Neural progenitor cell (in vitro differentiated cells): ENCODE measurements at regions not wholly inside any gene's neighbourhood (a gene's known extent, or its start where the extent isn't known, plus 50 kb on each side); places are given as distances from the start of the nearest gene placed in this dataset.

ENCODE experiments used
- DNase-seq: peaks from one replicate; pipeline ENCODE4 v3.0.0-alpha.2; 2016; ENCODE audit warnings: low spot score
- H2AFZ ChIP-seq: fragments of 200-600 bp; sonication (generic); replicated peaks from 2 replicates; pipeline ENCODE4 v1.6.1; 2016; ENCODE audit warnings: antibody characterized with exemption
- H3F3A ChIP-seq: fragments of 200-600 bp; sonication (generic); 2 replicates; pipeline ENCODE4 v1.6.1; 2016; ENCODE audit warnings: antibody characterized with exemption, low read depth
- H3K27ac ChIP-seq: fragments of 200-600 bp; sonication (generic); 2 replicates; pipeline ENCODE4 v1.5.1; 2016; ENCODE audit warnings: mild to moderate bottlenecking
- H3K27me3 ChIP-seq: fragments of 200-600 bp; sonication (generic); 2 replicates; pipeline ENCODE4 v1.6.1; 2016; ENCODE audit warnings: mild to moderate bottlenecking, moderate library complexity
- H3K36me3 ChIP-seq: fragments of 200-600 bp; sonication (generic); 2 replicates; pipeline ENCODE4 v1.5.1; 2016
- H3K4me1 ChIP-seq: fragments of 200-600 bp; sonication (generic); 2 replicates; pipeline ENCODE4 v1.6.1; 2016; ENCODE audit warnings: mixed run types
- H3K4me2 ChIP-seq: fragments of 200-600 bp; sonication (generic); 2 replicates; pipeline ENCODE4 v1.6.1; 2016
- H3K4me3 ChIP-seq: fragments of 200-600 bp; sonication (generic); 2 replicates; pipeline ENCODE4 v1.5.1; 2016
- H3K79me2 ChIP-seq: fragments of 200-600 bp; sonication (generic); 2 replicates; pipeline ENCODE4 v1.6.1; 2016; ENCODE audit warnings: low read depth
- H3K9ac ChIP-seq: fragments of 200-600 bp; sonication (generic); 2 replicates; pipeline ENCODE4 v1.6.1; 2016
- H3K9me3 ChIP-seq: fragments of 200-600 bp; sonication (generic); 2 replicates; pipeline ENCODE4 v1.5.1; 2016; ENCODE audit warnings: low read depth
- H4K20me1 ChIP-seq: fragments of 200-600 bp; sonication (generic); 2 replicates; pipeline ENCODE4 v1.6.1; 2016; ENCODE audit warnings: low read depth
- H3K27ac Mint-ChIP-seq: 3 replicates; pipeline ENCODE4 v1.8.0; 2021; ENCODE audit warnings: mixed read lengths
- H3K27me3 Mint-ChIP-seq: 2 replicates; pipeline ENCODE4 v1.8.0; 2022; ENCODE audit warnings: low read depth, mild to moderate bottlenecking, inconsistent platforms, moderate library complexity, mixed read lengths; ENCODE audit not compliant: insufficient read depth
- H3K36me3 Mint-ChIP-seq: 3 replicates; pipeline ENCODE4 v1.8.0; 2021; ENCODE audit warnings: mixed read lengths
- H3K4me1 Mint-ChIP-seq: 3 replicates; pipeline ENCODE4 v1.8.0; 2021; ENCODE audit warnings: mixed read lengths
- H3K4me3 Mint-ChIP-seq: 3 replicates; pipeline ENCODE4 v1.8.0; 2021; ENCODE audit warnings: mild to moderate bottlenecking, moderate library complexity, mixed read lengths
- H3K9me3 Mint-ChIP-seq: 3 replicates; pipeline ENCODE4 v1.8.0; 2020; ENCODE audit warnings: mixed read lengths
- EZH2 ChIP-seq: fragments of 200-600 bp; sonication (generic); IDR thresholded peaks from 2 replicates; pipeline ENCODE4 v1.6.1; 2017; ENCODE audit warnings: antibody characterized with exemption, mild to moderate bottlenecking, moderate library complexity
- EZH2phosphoT487 ChIP-seq: fragments of 200-600 bp; sonication (generic); IDR thresholded peaks from 2 replicates; pipeline ENCODE4 v1.6.1; 2017; ENCODE audit warnings: antibody characterized with exemption
- TF ChIP-seq, protein P1 (sequence below): fragments of 200-600 bp; sonication (generic); IDR thresholded peaks from 2 replicates; pipeline ENCODE4 v1.5.1; 2017; ENCODE audit warnings: antibody characterized with exemption, mild to moderate bottlenecking

DNA sequence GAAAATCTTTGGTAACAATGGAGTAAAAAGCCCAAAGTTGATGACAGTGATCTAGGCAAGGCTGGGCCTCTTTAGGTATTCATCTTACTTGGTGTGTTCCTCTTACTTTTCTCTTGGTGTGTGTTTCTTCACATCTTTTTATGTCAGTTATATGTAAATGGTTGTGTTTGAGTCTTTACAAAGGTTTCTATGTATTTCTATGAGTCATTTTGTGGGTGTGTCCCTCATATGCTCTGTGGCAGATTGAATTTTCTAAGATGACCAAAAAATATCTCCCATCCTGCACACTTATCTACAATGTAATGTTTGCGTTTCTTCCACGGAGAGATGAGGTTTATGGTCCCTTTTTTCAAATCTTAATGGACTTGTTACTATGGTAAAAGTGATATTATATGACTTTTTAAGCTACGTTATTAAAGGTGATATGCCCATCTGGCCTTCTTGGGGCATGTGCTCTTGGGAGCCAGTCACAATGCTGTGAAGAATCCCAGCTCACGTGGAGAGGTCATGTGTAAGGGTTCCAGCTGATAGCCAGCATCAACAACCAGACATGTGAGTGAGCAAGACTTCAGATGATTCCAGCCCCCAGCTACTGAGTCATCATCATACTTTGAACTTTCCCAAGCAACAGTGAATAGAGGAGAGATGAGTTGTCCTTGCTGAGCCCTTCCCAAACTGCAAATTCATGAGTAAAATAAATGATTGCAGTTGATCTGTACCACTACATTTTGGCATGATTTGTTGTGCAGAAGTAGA, 126.9 kb downstream of the CBLL2 start:
- no peaks in the 10 kb centered on the region for H3K4me1 Mint-ChIP-seq
- H3K9me3 Mint-ChIP-seq, result peaks cover 8% of the 10 kb centered on the region
- H3K27me3 Mint-ChIP-seq, result peaks cover 2% of the 10 kb centered on the region

DNA sequence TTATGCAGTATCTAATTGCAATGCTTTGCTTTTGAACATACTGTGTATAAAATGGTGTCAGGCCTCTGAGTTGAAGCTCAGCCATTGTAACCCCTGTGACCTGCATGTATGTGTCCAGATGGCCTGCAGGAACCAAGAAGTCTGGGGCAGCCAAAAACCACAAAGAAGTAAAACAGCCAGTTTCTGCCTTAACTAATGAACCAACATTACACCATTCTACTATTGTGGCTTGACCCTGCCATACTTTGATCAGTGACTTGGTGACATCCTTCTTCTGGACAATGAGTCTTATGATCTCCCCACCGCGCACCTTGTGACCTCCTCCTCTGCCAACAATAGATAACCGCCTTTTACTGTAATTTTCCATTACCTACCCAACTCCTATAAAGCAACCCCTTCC, 131.6 kb downstream of the CBLL2 start:
- Histone ChIP-seq H3K4me2 (no peak overlapping the region), H3K4me1 (no peaks in the 10 kb centered on the region), H3K27me3 (no peaks in the 10 kb centered on the region), H3K79me2 (no peaks in the 10 kb centered on the region), H3K9me3 (peaks cover 4% of the 10 kb centered on the region), H3K9ac (no peak overlapping the region), H3K27ac (no peak overlapping the region), H3K36me3 (no peaks in the 10 kb centered on the region), H3K4me3 (no peak overlapping the region), H2AFZ (no peak overlapping the region), H4K20me1 (no peaks in the 10 kb centered on the region), H3F3A (no peaks in the 10 kb centered on the region)
- no peak overlapping the region for H3K27ac Mint-ChIP-seq
- peaks cover 8% of the 10 kb centered on the region for H3K9me3 Mint-ChIP-seq
- H3K4me1 Mint-ChIP-seq, result no peaks in the 10 kb centered on the region
- H3K27me3 Mint-ChIP-seq, result peaks cover 2% of the 10 kb centered on the region
- TF ChIP-seq EZH2, result no peak
- TF ChIP-seq, protein P1, sequence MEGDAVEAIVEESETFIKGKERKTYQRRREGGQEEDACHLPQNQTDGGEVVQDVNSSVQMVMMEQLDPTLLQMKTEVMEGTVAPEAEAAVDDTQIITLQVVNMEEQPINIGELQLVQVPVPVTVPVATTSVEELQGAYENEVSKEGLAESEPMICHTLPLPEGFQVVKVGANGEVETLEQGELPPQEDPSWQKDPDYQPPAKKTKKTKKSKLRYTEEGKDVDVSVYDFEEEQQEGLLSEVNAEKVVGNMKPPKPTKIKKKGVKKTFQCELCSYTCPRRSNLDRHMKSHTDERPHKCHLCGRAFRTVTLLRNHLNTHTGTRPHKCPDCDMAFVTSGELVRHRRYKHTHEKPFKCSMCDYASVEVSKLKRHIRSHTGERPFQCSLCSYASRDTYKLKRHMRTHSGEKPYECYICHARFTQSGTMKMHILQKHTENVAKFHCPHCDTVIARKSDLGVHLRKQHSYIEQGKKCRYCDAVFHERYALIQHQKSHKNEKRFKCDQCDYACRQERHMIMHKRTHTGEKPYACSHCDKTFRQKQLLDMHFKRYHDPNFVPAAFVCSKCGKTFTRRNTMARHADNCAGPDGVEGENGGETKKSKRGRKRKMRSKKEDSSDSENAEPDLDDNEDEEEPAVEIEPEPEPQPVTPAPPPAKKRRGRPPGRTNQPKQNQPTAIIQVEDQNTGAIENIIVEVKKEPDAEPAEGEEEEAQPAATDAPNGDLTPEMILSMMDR, result no peak
- TF ChIP-seq EZH2phosphoT487, result no peak
- H3K4me3 Mint-ChIP-seq, result no peak overlapping the region
- no peaks in the 10 kb centered on the region for H3K36me3 Mint-ChIP-seq
- DNase-seq, result no peak

More for the DNA sequence above, 126.9 kb downstream of the CBLL2 start:
- TF ChIP-seq, protein P1, result no peak
- no peak for TF ChIP-seq EZH2
- no peak for TF ChIP-seq EZH2phosphoT487
- Histone ChIP-seq H3K79me2 (no peaks in the 10 kb centered on the region), H3K4me1 (no peaks in the 10 kb centered on the region), H3K36me3 (no peaks in the 10 kb centered on the region), H4K20me1 (no peaks in the 10 kb centered on the region), H3K27ac (no peak overlapping the region), H3K4me3 (no peak overlapping the region), H3K9me3 (peaks cover 4% of the 10 kb centered on the region), H2AFZ (no peak overlapping the region), H3K27me3 (no peaks in the 10 kb centered on the region), H3K4me2 (no peak overlapping the region), H3K9ac (no peak overlapping the region), H3F3A (no peaks in the 10 kb centered on the region)
- DNase-seq, result no peak
- Mint-ChIP-seq H3K27ac (no peak overlapping the region), H3K36me3 (no peaks in the 10 kb centered on the region), H3K4me3 (no peak overlapping the region)

- no peak for TF ChIP-seq EZH2phosphoT487
- TF ChIP-seq, protein P1, result no peak
- no peak for TF ChIP-seq EZH2
- Histone ChIP-seq H2AFZ (no peak overlapping the region), H3K4me2 (no peak overlapping the region), H3K79me2 (no peaks in the 10 kb centered on the region), H3K27ac (no peak overlapping the region), H3K9me3 (peaks cover 4% of the 10 kb centered on the region), H3K4me1 (no peaks in the 10 kb centered on the region), H3F3A (no peaks in the 10 kb centered on the region), H3K9ac (no peak overlapping the region), H3K4me3 (no peak overlapping the region), H3K27me3 (no peaks in the 10 kb centered on the region), H3K36me3 (no peaks in the 10 kb centered on the region), H4K20me1 (no peaks in the 10 kb centered on the region)
- Mint-ChIP-seq H3K27ac (no peak overlapping the region), H3K4me1 (no peaks in the 10 kb centered on the region), H3K27me3 (peaks cover 2% of the 10 kb centered on the region), H3K4me3 (no peak overlapping the region), H3K9me3 (peaks cover 8% of the 10 kb centered on the region), H3K36me3 (no peaks in the 10 kb centered on the region)
- no peak for DNase-seq
These were observed 133.6 kb downstream of the CBLL2 start for GRCh38 chrX:22406201-22406737.
